Type B pancreatic cell (in vitro differentiated cells): ENCODE measurements at regions not wholly inside any gene's neighbourhood (a gene's known extent, or its start where the extent isn't known, plus 50 kb on each side); places are given as distances from the start of the nearest gene placed in this dataset.

Experiments used
- DNase-seq: peaks from one replicate; pipeline ENCODE4 v3.0.0; 2021; ENCODE audit warnings: mixed read lengths; ENCODE audit not compliant: unreplicated experiment; ENCODE audit errors: extremely low spot score
- H3K27ac Mint-ChIP-seq: 2 replicates; pipeline ENCODE4 v1.8.0; 2021; ENCODE audit warnings: mild to moderate bottlenecking, mixed read lengths
- H3K27me3 Mint-ChIP-seq: 2 replicates; pipeline ENCODE4 v1.8.0; 2021; ENCODE audit warnings: mixed read lengths
- H3K36me3 Mint-ChIP-seq: 2 replicates; pipeline ENCODE4 v1.8.0; 2021; ENCODE audit warnings: mixed read lengths
- H3K4me1 Mint-ChIP-seq: one replicate; pipeline ENCODE4 v1.8.0; 2021; ENCODE audit warnings: mixed read lengths; ENCODE audit not compliant: unreplicated experiment
- H3K4me3 Mint-ChIP-seq: 2 replicates; pipeline ENCODE4 v1.8.0; 2021; ENCODE audit warnings: mild to moderate bottlenecking, mixed read lengths
- H3K9me3 Mint-ChIP-seq: 2 replicates; pipeline ENCODE4 v1.8.0; 2021; ENCODE audit warnings: mixed read lengths
- CTCF ChIP-seq: fragments of 200-600 bp; sonication (generic); conservative IDR thresholded peaks from 2 replicates; pipeline ENCODE4 v1.5.0; 2021; ENCODE audit warnings: antibody characterized with exemption, mild to moderate bottlenecking

GRCh38 chr14:45486599-45486998 is 233.6 kb upstream of the MIS18BP1 start:
- TF ChIP-seq CTCF = no peak
- no peaks in the 10 kb centered on the region for H3K9me3 Mint-ChIP-seq
- no peak overlapping the region for H3K27ac Mint-ChIP-seq
- no peaks in the 10 kb centered on the region for H3K4me1 Mint-ChIP-seq
- no peaks in the 10 kb centered on the region for H3K27me3 Mint-ChIP-seq
- no peaks in the 10 kb centered on the region for H3K36me3 Mint-ChIP-seq
- DNase-seq = no peak
- no peak overlapping the region for H3K4me3 Mint-ChIP-seq

- no peak for TF ChIP-seq CTCF
- Mint-ChIP-seq H3K27ac (no peak overlapping the region), H3K4me3 (no peak overlapping the region)
Observed at GRCh38 chr14:45467023-45467422, 214.0 kb upstream of the MIS18BP1 start.

GRCh38 chr14:45434221-45434620 is 181.2 kb upstream of the MIS18BP1 start:
- TF ChIP-seq CTCF = no peak
- no peak overlapping the region for H3K27ac Mint-ChIP-seq
- DNase-seq = no peak
- no peaks in the 10 kb centered on the region for H3K36me3 Mint-ChIP-seq
- no peaks in the 10 kb centered on the region for H3K27me3 Mint-ChIP-seq
- H3K4me3 Mint-ChIP-seq = no peak overlapping the region
- no peaks in the 10 kb centered on the region for H3K4me1 Mint-ChIP-seq
- H3K9me3 Mint-ChIP-seq = no peaks in the 10 kb centered on the region

More at GRCh38 chr14:45467023-45467422, 214.0 kb upstream of the MIS18BP1 start:
- Mint-ChIP-seq H3K9me3 (no peaks in the 10 kb centered on the region), H3K4me1 (no peaks in the 10 kb centered on the region), H3K36me3 (no peaks in the 10 kb centered on the region), H3K27me3 (peaks cover 3% of the 10 kb centered on the region)
- DNase-seq = no peak

- no peaks in the 10 kb centered on the region for H3K36me3 Mint-ChIP-seq
- no peaks in the 10 kb centered on the region for H3K27me3 Mint-ChIP-seq
- DNase-seq = no peak
- peaks cover 14% of the 10 kb centered on the region for H3K4me1 Mint-ChIP-seq
- H3K9me3 Mint-ChIP-seq = no peaks in the 10 kb centered on the region
- peak overlapping the region; percentile 18 for H3K27ac Mint-ChIP-seq
- no peak overlapping the region for H3K4me3 Mint-ChIP-seq
- peak; percentile 87 for TF ChIP-seq CTCF
Observed at GRCh38 chr14:45426685-45427282, 173.8 kb upstream of the MIS18BP1 start.

- no peak for DNase-seq
- Mint-ChIP-seq H3K9me3 (no peaks in the 10 kb centered on the region), H3K27ac (no peak overlapping the region), H3K36me3 (no peaks in the 10 kb centered on the region), H3K4me1 (no peaks in the 10 kb centered on the region), H3K4me3 (no peak overlapping the region), H3K27me3 (no peaks in the 10 kb centered on the region)
- TF ChIP-seq CTCF = no peak
Observed at GRCh38 chr14:45406942-45407341, 153.9 kb upstream of the MIS18BP1 start.
